IPS DF 6.9 (cell line): ENCODE measurements at regions not wholly inside any gene's neighbourhood (a gene's known extent, or its start where the extent isn't known, plus 50 kb on each side); places are given as distances from the start of the nearest gene placed in this dataset.

Experiments used
- DNase-seq: peaks from one replicate; pipeline ENCODE4 v3.0.0-alpha.2; 2013; ENCODE audit warnings: low read depth, low spot score
- H3K27ac ChIP-seq: one replicate; pipeline ENCODE4 v1.5.1; 2013; ENCODE audit warnings: low read length, control low read depth
- H3K27me3 ChIP-seq: 2 replicates; pipeline ENCODE4 v1.6.1; 2013; ENCODE audit warnings: mild to moderate bottlenecking, low read length; ENCODE audit not compliant: control insufficient read depth, insufficient read depth
- H3K36me3 ChIP-seq: 2 replicates; pipeline ENCODE4 v1.6.1; 2013; ENCODE audit warnings: low read length; ENCODE audit not compliant: control insufficient read depth, insufficient read depth
- H3K4me1 ChIP-seq: 2 replicates; pipeline ENCODE4 v1.6.1; 2013; ENCODE audit warnings: low read length; ENCODE audit not compliant: control insufficient read depth, insufficient read depth
- H3K4me3 ChIP-seq: 2 replicates; pipeline ENCODE4 v1.5.1; 2013; ENCODE audit warnings: mild to moderate bottlenecking, low read length
- H3K9me3 ChIP-seq: 2 replicates; pipeline ENCODE4 v1.6.1; 2013; ENCODE audit warnings: low read length, inconsistent platforms; ENCODE audit not compliant: control insufficient read depth, insufficient read depth
- WGBS: extraction: QIAGEN DNeasy Blood & Tissue Kit; methylation state at CpG from one replicate; pipeline ENCODE4 v1.1.7; 2013; ENCODE audit warnings: mixed read lengths, missing lambda C conversion rate; ENCODE audit not compliant: insufficient read length, insufficient coverage; 5-methylcytosine and 5-hydroxymethylcytosine counted together

DNA sequence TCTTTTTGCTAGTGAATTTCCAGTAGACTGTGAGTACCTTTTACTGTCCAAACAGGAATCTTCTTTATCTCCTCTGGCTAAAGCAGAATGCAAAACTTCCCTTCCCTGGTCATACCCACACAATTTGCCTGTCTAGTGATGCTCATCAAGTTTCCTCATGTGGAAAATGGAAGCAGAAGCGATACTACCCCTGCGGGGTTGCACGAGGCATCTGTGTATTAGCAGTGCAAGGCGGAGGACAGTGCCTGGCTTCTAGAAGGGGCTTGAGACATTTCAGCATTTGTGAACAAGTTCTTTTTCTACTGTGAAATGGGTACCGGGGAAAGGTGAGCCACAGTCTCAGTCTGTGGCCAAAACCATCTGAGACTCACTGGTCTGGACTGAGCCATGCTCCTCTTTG lies 340.9 kb downstream of the AACS start:
- Histone ChIP-seq H3K4me1 (no peaks in the 10 kb centered on the region), H3K27me3 (no peaks in the 10 kb centered on the region), H3K27ac (no peak overlapping the region), H3K4me3 (no peak overlapping the region), H3K36me3 (no peaks in the 10 kb centered on the region), H3K9me3 (no peaks in the 10 kb centered on the region)
- DNase-seq: no peak
- WGBS: no CpG with 5 or more reads among the region's 5 CpGs

- WGBS: no CpG with 5 or more reads among the region's 3 CpGs
- no peak overlapping the region for H3K27ac ChIP-seq
- no peaks in the 10 kb centered on the region for H3K27me3 ChIP-seq
- H3K4me3 ChIP-seq: no peak overlapping the region
- H3K9me3 ChIP-seq: no peaks in the 10 kb centered on the region
- DNase-seq: no peak
- H3K4me1 ChIP-seq: no peaks in the 10 kb centered on the region
- H3K36me3 ChIP-seq: no peaks in the 10 kb centered on the region
Observed at GRCh38 chr12:125408718-125409117, 343.5 kb downstream of the AACS start.

DNA sequence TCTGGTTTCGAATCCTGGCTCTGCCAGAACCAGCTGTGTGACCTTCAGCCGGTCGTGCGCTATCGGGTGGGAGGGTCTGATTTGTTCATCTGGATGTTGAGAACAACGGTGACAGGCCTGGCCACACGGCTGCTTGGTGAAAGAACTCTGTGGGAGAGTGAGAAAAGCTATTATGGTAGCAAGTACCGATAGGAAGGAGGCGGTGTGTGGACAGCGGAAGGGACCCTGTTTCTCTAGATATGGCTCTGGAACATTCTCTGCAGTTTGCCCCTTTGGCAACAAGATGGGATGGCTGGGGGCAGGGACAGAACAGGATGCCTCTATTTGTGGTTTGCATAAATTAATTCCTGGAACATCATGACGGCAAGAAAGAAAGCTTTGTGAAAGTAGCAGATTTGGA lies 347.3 kb downstream of the AACS start:
- WGBS: no CpG with 5 or more reads among the region's 11 CpGs
- H3K9me3 ChIP-seq: no peaks in the 10 kb centered on the region
- H3K4me3 ChIP-seq: no peak overlapping the region

GRCh38 chr12:125417446-125417845 lies 352.2 kb downstream of the AACS start:
- WGBS: no CpG with 5 or more reads among the region's 3 CpGs
- no peaks in the 10 kb centered on the region for H3K36me3 ChIP-seq
- no peak overlapping the region for H3K27ac ChIP-seq
- no peak for DNase-seq
- H3K27me3 ChIP-seq: no peaks in the 10 kb centered on the region
- no peak overlapping the region for H3K4me3 ChIP-seq
- no peaks in the 10 kb centered on the region for H3K4me1 ChIP-seq
- no peaks in the 10 kb centered on the region for H3K9me3 ChIP-seq

More for the DNA sequence above, 347.3 kb downstream of the AACS start:
- H3K4me1 ChIP-seq: no peaks in the 10 kb centered on the region
- no peaks in the 10 kb centered on the region for H3K36me3 ChIP-seq
- no peak overlapping the region for H3K27ac ChIP-seq
- no peak for DNase-seq
- no peaks in the 10 kb centered on the region for H3K27me3 ChIP-seq

- WGBS: no CpG with 5 or more reads among the region's 7 CpGs
- DNase-seq: no peak
- H3K36me3 ChIP-seq: no peaks in the 10 kb centered on the region
Observed at GRCh38 chr12:125418902-125419564, 353.8 kb downstream of the AACS start.

GRCh38 chr12:125424909-125425308 lies 359.7 kb downstream of the AACS start:
- H3K27ac ChIP-seq: no peak overlapping the region
- no peaks in the 10 kb centered on the region for H3K4me1 ChIP-seq
- no CpG with 5 or more reads among the region's 3 CpGs for WGBS
- H3K36me3 ChIP-seq: no peaks in the 10 kb centered on the region
- no peak overlapping the region for H3K4me3 ChIP-seq
- H3K27me3 ChIP-seq: no peaks in the 10 kb centered on the region
- no peak for DNase-seq
- no peaks in the 10 kb centered on the region for H3K9me3 ChIP-seq

More at GRCh38 chr12:125418902-125419564, 353.8 kb downstream of the AACS start:
- H3K9me3 ChIP-seq: no peaks in the 10 kb centered on the region
- H3K4me1 ChIP-seq: no peaks in the 10 kb centered on the region
- H3K27me3 ChIP-seq: no peaks in the 10 kb centered on the region
- no peak overlapping the region for H3K4me3 ChIP-seq
- no peak overlapping the region for H3K27ac ChIP-seq

GRCh38 chr12:125431516-125431915 lies 366.3 kb downstream of the AACS start:
- H3K36me3 ChIP-seq: no peaks in the 10 kb centered on the region
- no peaks in the 10 kb centered on the region for H3K9me3 ChIP-seq
- no peak overlapping the region for H3K4me3 ChIP-seq
- H3K4me1 ChIP-seq: no peaks in the 10 kb centered on the region
- no peaks in the 10 kb centered on the region for H3K27me3 ChIP-seq
- no CpG with 5 or more reads among the region's 6 CpGs for WGBS
- no peak overlapping the region for H3K27ac ChIP-seq
- no peak for DNase-seq

GRCh38 chr12:125434131-125434530 lies 368.9 kb downstream of the AACS start:
- Histone ChIP-seq H3K4me3 (no peak overlapping the region), H3K27me3 (no peaks in the 10 kb centered on the region), H3K36me3 (no peaks in the 10 kb centered on the region), H3K9me3 (no peaks in the 10 kb centered on the region), H3K27ac (no peak overlapping the region), H3K4me1 (no peaks in the 10 kb centered on the region)
- WGBS: no CpG with 5 or more reads among the region's 9 CpGs
- DNase-seq: no peak

DNA sequence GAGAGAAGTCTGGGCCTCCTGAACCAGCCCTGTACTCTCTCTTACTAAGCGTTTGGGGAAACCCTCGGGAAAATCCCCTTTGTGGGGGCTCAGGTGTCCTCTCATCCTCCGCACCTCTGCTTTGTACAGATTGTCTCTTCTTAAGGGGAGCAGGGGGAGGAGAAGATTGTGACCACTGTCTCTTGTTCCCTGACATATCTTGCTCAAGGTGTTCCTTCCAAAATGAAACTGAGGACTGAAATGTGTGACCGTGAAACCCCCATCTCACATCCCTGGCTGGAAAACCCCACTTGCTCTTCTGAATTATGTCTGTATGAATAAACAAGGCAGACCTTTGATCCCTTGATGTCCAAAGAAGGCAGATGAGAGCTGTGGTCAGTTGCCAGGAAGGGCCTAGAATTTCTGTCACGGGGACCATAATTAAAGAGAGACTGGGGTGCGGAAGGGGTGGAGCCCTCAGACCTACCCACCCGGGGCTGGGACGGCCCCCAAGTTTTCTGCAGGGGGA lies 369.8 kb downstream of the AACS start:
- H3K36me3 ChIP-seq: no peaks in the 10 kb centered on the region
- no peak overlapping the region for H3K4me3 ChIP-seq
- H3K27ac ChIP-seq: no peak overlapping the region
- no peak for DNase-seq
- no peaks in the 10 kb centered on the region for H3K9me3 ChIP-seq
- no peaks in the 10 kb centered on the region for H3K27me3 ChIP-seq
- WGBS: no CpG with 5 or more reads among the region's 8 CpGs
- H3K4me1 ChIP-seq: no peaks in the 10 kb centered on the region

DNA sequence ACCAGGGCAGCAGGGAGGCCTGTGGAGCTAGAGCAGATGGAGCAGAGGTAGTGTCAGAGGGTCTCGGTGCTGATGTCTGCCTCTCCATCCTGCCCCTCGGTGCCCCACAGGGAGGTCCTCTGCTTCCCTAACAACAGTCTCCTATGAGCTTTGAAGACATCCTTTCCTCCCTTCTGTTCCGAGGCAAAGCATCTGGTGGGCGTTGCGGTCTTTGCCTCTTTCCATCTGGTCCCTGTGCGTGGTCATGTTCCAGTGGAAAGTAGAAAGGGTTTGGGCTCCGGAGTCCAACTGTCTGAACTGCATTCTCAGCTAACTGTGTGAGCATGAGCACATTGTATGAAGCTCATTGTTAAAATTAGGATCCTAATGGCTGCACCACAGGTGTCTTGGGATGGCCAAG lies 370.6 kb downstream of the AACS start:
- no peak for DNase-seq
- H3K36me3 ChIP-seq: no peaks in the 10 kb centered on the region
- H3K9me3 ChIP-seq: no peaks in the 10 kb centered on the region
- no peaks in the 10 kb centered on the region for H3K27me3 ChIP-seq
- no peak overlapping the region for H3K4me3 ChIP-seq
- no peak overlapping the region for H3K27ac ChIP-seq
- H3K4me1 ChIP-seq: no peaks in the 10 kb centered on the region
- WGBS: no CpG with 5 or more reads among the region's 7 CpGs

DNA sequence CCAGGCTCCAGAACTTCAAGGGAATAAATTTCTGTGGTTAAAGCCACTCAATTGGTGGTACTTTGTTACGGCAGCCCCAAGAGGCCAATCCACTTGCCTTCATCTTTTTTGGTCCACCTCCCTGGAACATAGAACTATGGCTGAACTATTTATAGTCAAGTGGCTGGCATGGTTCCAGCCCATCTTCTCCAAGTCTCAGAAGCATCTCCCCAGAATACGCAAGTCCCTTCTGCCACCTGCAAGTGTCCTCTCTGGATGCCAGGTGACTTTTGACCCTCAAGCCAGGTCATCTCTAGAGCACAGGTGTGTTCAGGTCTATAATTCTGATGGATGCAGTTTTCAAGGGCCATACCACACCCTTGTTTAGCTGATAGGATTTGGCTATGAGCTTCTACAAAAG lies 371.5 kb downstream of the AACS start:
- Histone ChIP-seq H3K36me3 (no peaks in the 10 kb centered on the region), H3K4me1 (no peaks in the 10 kb centered on the region), H3K27ac (no peak overlapping the region), H3K9me3 (no peaks in the 10 kb centered on the region), H3K27me3 (no peaks in the 10 kb centered on the region), H3K4me3 (no peak overlapping the region)
- WGBS: no CpG with 5 or more reads among the region's 2 CpGs
- no peak for DNase-seq
